ENCODE measurements at regions not wholly inside any gene's neighbourhood (a gene's known extent, or its start where the extent isn't known, plus 50 kb on each side); places are given as distances from the start of the nearest gene placed in this dataset.

GRCh38 chr15:92524874-92525565 is 130.6 kb downstream of the FAM174B start:
- TF ChIP-seq CTCF (conservative IDR thresholded peaks at IDR 0.05) (no peak), EZH2 (IDR thresholded peaks at IDR 0.05; ENCODE audit: low read depth) (no peak)

Measured in PC-9 (cell line).